Adrenal gland (tissue), 5 donors: ENCODE measurements at regions not wholly inside any gene's neighbourhood (a gene's known extent, or its start where the extent isn't known, plus 50 kb on each side); places are given as distances from the start of the nearest gene placed in this dataset.

Experiments used
- CTCF ChIP-seq, 6 experiments: fragments of 450-650 bp in 4 of 6; fragments of 200-600 bp in 2 of 6; sonication (generic) in 1 of 6; IDR thresholded peaks; 1 replicate in 5 of 6; 2 replicates in 1 of 6; pipeline versions ENCODE4 v1.5.1 to v1.8.0; 2016 to 2021; ENCODE audit warnings: antibody characterized with exemption in 6 of 6, mild to moderate bottlenecking in 2 of 6, moderate library complexity in 1 of 6
- POLR2A ChIP-seq, 2 donors: fragments of 450-650 bp; IDR thresholded peaks; one replicate each; pipeline ENCODE4 v1.6.1; 2017; ENCODE audit warnings: antibody characterized with exemption in 2 of 2, mild to moderate bottlenecking in 2 of 2, moderate library complexity in 1 of 2
- donor health status: DM: no; HTN: no; CAD: no.

GRCh38 chr13:53408847-53409568 lies 380.4 kb downstream of the OLFM4 start:
- no peak for TF ChIP-seq CTCF (IDR thresholded peaks at IDR 0.05)
- TF ChIP-seq POLR2A (IDR thresholded peaks at IDR 0.05) = no peak
